ENCODE measurements at regions not wholly inside any gene's neighbourhood (a gene's known extent, or its start where the extent isn't known, plus 50 kb on each side); places are given as distances from the start of the nearest gene placed in this dataset.

GRCh38 chr2:898319-898718, 52.3 kb upstream of the SNTG2 start:
- ChIA-PET POLR2A (ENCODE audit: unreplicated experiment) (no interaction called here), CTCF (no interaction called here)
- Histone ChIP-seq H3K36me3 (ENCODE audit: low read depth) (no peaks in the 10 kb centered on the region), H3K9me2 (ENCODE audit: insufficient read depth) (0 out of 2 replicates have a peak, but pooled peaks cover 6% of the 10 kb centered on the region), H4K20me1 (ENCODE audit: insufficient read depth) (no peaks in the 10 kb centered on the region), H3K9me3 (ENCODE audit: insufficient read depth, low read depth) (no peaks in the 10 kb centered on the region), H3K4me3 (no peak overlapping the region), H3K4me2 (no peak overlapping the region), H3K4me1 (replicated peaks; ENCODE audit: insufficient read depth) (no peaks in the 10 kb centered on the region), H3F3A (ENCODE audit: insufficient read depth, low read depth) (no peaks in the 10 kb centered on the region; the same call in 1 of the 2 replicates), H3K27me3 (ENCODE audit: insufficient read depth, low read depth) (peaks cover 17% of the 10 kb centered on the region), H3K27ac (no peak overlapping the region), H3K79me2 (ENCODE audit: low read depth) (no peaks in the 10 kb centered on the region), H2AFZ (no peak overlapping the region)
- TF ChIP-seq CTCF (conservative IDR thresholded peaks at IDR 0.05) (no peak; the same call in 1 of the 2 replicates), EZH2 (IDR thresholded peaks at IDR 0.05; ENCODE audit: low read depth) (no peak)
- BruUV-seq (replicated peaks), result no TSS peak
- intact Hi-C loops (cut with micrococcal nuclease; ENCODE audit: unreplicated experiment), result no loop called here
- no peak for DNase-seq

GRCh38 chr2:897091-897490, 53.6 kb upstream of the SNTG2 start:
- no peak for DNase-seq
- no peak overlapping the region for H3K4me2 ChIP-seq
- intact Hi-C loops (cut with micrococcal nuclease; ENCODE audit: unreplicated experiment), result no loop called here
- ChIA-PET POLR2A (ENCODE audit: unreplicated experiment) (no interaction called here), CTCF (no interaction called here)
- H4K20me1 ChIP-seq (ENCODE audit: insufficient read depth), result no peaks in the 10 kb centered on the region
- BruUV-seq (replicated peaks), result no TSS peak
- TF ChIP-seq CTCF (conservative IDR thresholded peaks at IDR 0.05), result no peak
- no peak for TF ChIP-seq EZH2 (IDR thresholded peaks at IDR 0.05; ENCODE audit: low read depth)
- peaks cover 19% of the 10 kb centered on the region for H3K27me3 ChIP-seq (ENCODE audit: insufficient read depth, low read depth)
- H3K9me2 ChIP-seq (ENCODE audit: insufficient read depth), result 0 out of 2 replicates have a peak, but pooled peaks cover 6% of the 10 kb centered on the region
- H3K4me3 ChIP-seq, result no peak overlapping the region
- H2AFZ ChIP-seq, result no peak overlapping the region
- no peaks in the 10 kb centered on the region; the same call in 1 of the 2 replicates for H3F3A ChIP-seq (ENCODE audit: insufficient read depth, low read depth)
- H3K4me1 ChIP-seq (replicated peaks; ENCODE audit: insufficient read depth), result no peaks in the 10 kb centered on the region
- H3K36me3 ChIP-seq (ENCODE audit: low read depth), result no peaks in the 10 kb centered on the region
- H3K27ac ChIP-seq, result no peak overlapping the region
- H3K9me3 ChIP-seq (ENCODE audit: insufficient read depth, low read depth), result no peaks in the 10 kb centered on the region
- H3K79me2 ChIP-seq (ENCODE audit: low read depth), result no peaks in the 10 kb centered on the region

GRCh38 chr2:893311-893710, 57.3 kb upstream of the SNTG2 start:
- H3K4me2 ChIP-seq, result no peak overlapping the region
- no peak overlapping the region for H3K4me3 ChIP-seq
- no peaks in the 10 kb centered on the region for H3K36me3 ChIP-seq (ENCODE audit: low read depth)
- CTCF ChIA-PET, result no interaction called here
- no peaks in the 10 kb centered on the region for H3K9me2 ChIP-seq (ENCODE audit: insufficient read depth)
- POLR2A ChIA-PET (ENCODE audit: unreplicated experiment), result no interaction called here
- H4K20me1 ChIP-seq (ENCODE audit: insufficient read depth), result no peaks in the 10 kb centered on the region
- no TSS peak for BruUV-seq (replicated peaks)
- H3K9me3 ChIP-seq (ENCODE audit: insufficient read depth, low read depth), result no peaks in the 10 kb centered on the region
- TF ChIP-seq EZH2 (IDR thresholded peaks at IDR 0.05; ENCODE audit: low read depth), result no peak
- no peak for TF ChIP-seq CTCF (conservative IDR thresholded peaks at IDR 0.05)
- no peak overlapping the region for H3K27ac ChIP-seq
- no peak for DNase-seq
- H3K27me3 ChIP-seq (ENCODE audit: insufficient read depth, low read depth), result peaks cover 55% of the 10 kb centered on the region
- H2AFZ ChIP-seq, result no peak overlapping the region
- no peaks in the 10 kb centered on the region for H3K79me2 ChIP-seq (ENCODE audit: low read depth)
- no peaks in the 10 kb centered on the region for H3K4me1 ChIP-seq (replicated peaks; ENCODE audit: insufficient read depth)
- no peaks in the 10 kb centered on the region for H3F3A ChIP-seq (ENCODE audit: insufficient read depth, low read depth)
- intact Hi-C loops (cut with micrococcal nuclease; ENCODE audit: unreplicated experiment), result no loop called here
